ENCODE measurements at regions not wholly inside any gene's neighbourhood (a gene's known extent, or its start where the extent isn't known, plus 50 kb on each side); places are given as distances from the start of the nearest gene placed in this dataset.
"Not testable (repeated sequence)": the region's sequence is repeated elsewhere in the genome, so short reads cannot be mapped to it uniquely, and the experiment has no call there.

DNA sequence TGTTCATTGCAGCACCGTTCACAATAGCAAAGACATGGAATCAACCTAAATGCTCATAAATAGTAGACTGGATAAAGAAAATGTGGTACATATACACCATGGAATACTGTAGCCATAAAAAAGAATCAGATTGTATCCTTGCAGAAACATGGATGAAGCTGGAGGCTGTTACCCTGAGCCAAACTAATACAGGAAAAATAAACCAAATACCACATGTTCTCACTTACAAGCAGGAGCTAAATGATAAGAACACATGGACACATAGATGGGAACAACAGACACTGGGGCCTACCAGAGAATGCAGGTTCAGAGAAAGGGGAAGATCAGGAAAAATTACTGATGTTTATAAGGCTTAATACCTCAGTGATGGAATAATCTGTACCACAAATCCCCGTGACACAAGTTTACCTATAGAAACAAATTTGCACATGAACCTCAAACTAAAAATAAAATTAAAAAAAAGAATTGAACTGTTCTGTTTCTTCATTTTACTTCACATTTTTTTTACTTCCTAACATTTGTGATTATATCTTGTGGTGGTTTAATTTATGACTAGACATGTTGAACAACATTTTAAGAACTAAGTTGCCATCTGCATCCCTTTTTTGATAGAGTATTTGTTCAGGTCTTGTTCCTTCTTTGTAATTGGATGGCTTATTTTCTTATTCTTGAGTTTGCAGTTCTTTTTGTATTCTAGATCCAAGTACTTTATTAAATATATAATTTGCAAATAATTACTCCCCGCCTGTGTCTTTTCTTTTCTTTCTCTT lies 835.2 kb downstream of the FSCB start:
- H3K27ac Mint-ChIP-seq: no peak overlapping the region
- H3K9me3 Mint-ChIP-seq (ENCODE audit: low read depth): peaks cover 16% of the 10 kb centered on the region
- CTCF ChIA-PET: no interaction called here
- no peaks in the 10 kb centered on the region for H3K36me3 Mint-ChIP-seq
- H3K27me3 Mint-ChIP-seq: no peaks in the 10 kb centered on the region
- H3K4me1 Mint-ChIP-seq: no peaks in the 10 kb centered on the region
- DNase-seq (no peak), ATAC-seq (no peak)
- H3K4me3 Mint-ChIP-seq: no peak overlapping the region

DNA sequence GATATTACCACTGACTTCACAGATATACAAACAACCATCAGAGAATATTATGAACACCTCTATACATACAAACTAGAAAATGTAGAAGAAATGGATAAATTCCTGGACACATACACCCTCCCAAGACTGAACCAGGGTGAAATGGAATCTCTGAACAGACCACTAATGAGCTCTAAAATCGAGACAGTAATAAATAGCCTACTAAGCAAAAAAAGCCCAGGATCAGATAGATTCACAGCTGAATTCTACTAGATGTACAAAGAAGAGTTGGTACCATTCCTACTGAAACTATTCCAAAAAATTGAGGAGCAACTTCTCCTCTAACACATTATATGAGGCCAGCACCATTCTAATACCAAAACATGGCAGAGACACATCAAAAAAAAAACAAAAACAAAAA lies 837.7 kb downstream of the FSCB start:
- Mint-ChIP-seq H3K9me3 (ENCODE audit: low read depth) (peaks cover 16% of the 10 kb centered on the region), H3K4me3 (no peak overlapping the region), H3K4me1 (no peaks in the 10 kb centered on the region), H3K36me3 (no peaks in the 10 kb centered on the region), H3K27me3 (no peaks in the 10 kb centered on the region), H3K27ac (no peak overlapping the region)
- CTCF ChIA-PET: no interaction called here
- no peak for DNase-seq
- ATAC-seq: no peak

DNA sequence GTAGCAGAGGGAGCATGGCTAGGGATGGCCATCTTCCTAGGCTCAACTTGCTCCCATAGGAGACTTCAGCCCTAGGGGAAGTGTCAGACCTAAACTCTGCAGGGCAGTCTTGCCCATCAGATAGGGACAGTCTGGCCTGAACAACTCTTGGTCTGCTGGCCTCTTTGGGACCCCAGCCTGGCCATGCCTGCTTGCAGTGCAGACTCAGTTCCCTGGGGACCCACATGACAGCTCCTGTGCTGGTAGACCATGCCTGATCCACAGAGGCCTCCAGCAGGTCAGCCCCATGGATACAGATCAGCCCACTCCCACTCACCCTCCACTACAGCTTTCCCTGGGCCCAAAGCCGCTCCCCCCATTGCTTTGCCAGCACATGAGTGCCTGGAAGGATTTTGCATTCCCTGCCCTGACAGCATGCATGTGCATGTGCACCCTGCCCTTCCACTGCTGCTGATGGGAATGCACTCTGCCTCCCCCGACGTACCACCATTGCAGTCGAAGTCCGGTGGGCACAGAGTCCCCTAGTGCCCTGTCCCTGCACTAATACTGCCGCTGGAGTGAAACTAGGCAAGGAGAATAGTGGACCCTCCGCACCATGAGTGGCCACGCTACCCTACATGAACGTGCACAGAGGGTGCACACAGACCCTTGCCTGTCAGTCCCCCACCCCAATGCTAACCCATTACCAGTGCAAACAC lies 841.4 kb downstream of the FSCB start:
- ATAC-seq: no peak
- peaks cover 14% of the 10 kb centered on the region for H3K9me3 Mint-ChIP-seq (ENCODE audit: low read depth)
- no peaks in the 10 kb centered on the region for H3K36me3 Mint-ChIP-seq
- no peak overlapping the region for H3K27ac Mint-ChIP-seq
- no peak overlapping the region for H3K4me3 Mint-ChIP-seq
- CTCF ChIA-PET: no interaction called here
- H3K4me1 Mint-ChIP-seq: no peaks in the 10 kb centered on the region
- no peaks in the 10 kb centered on the region for H3K27me3 Mint-ChIP-seq
- DNase-seq: no peak

DNA sequence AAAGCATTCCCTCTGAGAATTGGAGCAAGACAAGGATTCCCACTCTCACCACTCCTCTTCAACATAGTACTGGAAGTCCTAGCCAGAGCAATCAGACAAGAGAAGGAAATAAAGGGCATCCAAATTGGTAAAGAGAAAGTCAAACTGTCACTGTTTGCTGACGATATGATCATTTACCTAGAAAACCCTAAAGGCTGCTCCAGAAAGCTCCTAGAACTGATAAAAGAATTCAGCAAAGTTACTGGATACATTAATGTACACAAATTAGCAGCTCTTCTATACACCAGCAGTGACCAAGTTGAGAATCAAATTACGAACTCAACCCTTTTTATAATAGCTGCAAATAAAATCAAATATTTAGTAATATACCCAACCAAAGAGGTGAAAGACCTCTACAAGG lies 851.9 kb downstream of the FSCB start:
- H3K4me1 Mint-ChIP-seq, H3K4me3 Mint-ChIP-seq, ATAC-seq, DNase-seq, CTCF ChIA-PET, H3K27me3 Mint-ChIP-seq, H3K27ac Mint-ChIP-seq, H3K36me3 Mint-ChIP-seq: not testable (repeated sequence)
- H3K9me3 Mint-ChIP-seq (ENCODE audit: low read depth): peaks cover 25% of the 10 kb centered on the region

DNA sequence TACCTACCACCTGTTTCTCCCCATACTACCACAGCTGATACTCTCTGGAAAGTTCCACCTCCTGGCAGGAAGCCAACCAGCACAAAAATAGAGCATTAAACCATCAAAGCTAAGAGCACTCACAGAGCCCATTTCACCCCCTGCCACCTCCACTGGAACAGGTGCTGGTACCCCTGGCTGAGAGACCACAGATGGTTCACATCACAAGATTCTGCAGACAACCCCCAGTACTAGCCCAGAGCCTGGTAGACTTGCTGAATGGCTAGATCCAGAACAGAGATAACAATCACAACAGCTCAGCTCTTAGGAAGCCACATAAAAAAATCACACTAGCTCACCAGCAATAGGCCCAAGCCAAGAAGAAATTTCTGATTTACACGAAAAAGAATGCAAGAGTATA lies 855.2 kb downstream of the FSCB start:
- DNase-seq (no peak), ATAC-seq (no peak)
- Mint-ChIP-seq H3K4me3 (no peak overlapping the region), H3K27ac (no peak overlapping the region), H3K4me1 (no peaks in the 10 kb centered on the region), H3K27me3 (no peaks in the 10 kb centered on the region), H3K36me3 (no peaks in the 10 kb centered on the region), H3K9me3 (ENCODE audit: low read depth) (peaks cover 25% of the 10 kb centered on the region)
- CTCF ChIA-PET: no interaction called here

DNA sequence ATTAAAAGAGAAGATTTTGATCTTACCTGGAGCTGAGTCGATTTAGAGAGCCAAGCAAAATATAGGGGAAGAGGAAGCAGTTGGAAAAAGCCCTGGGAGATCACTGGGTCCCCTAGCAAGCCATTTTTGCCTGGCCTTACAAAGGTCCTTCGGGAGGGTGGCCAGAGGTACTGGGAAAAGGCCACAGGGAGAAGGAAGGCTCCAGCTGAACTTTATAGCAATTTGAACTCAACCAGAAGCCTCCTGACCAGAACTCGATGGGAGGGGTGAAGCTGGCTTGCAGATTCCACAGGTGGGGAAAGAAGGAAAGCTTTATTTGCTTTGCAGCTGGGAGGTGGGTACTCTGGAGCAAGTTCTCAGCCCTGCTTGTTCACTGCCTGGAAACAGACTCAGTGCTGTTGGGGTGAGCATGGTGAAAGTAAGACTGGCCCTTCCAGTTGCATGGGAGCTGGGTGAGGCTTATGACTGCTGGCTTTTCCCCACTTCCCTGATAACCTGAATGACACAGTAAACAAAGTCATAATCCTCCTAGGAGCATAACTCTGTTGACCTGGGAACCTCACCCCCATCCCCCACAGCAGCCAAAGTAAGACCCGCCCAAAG lies 855.8 kb downstream of the FSCB start:
- DNase-seq (no peak), ATAC-seq (no peak)
- H3K4me3 Mint-ChIP-seq: no peak overlapping the region
- H3K27ac Mint-ChIP-seq: no peak overlapping the region
- no peaks in the 10 kb centered on the region for H3K27me3 Mint-ChIP-seq
- H3K9me3 Mint-ChIP-seq (ENCODE audit: low read depth): peaks cover 21% of the 10 kb centered on the region
- CTCF ChIA-PET: no interaction called here
- H3K36me3 Mint-ChIP-seq: no peaks in the 10 kb centered on the region
- H3K4me1 Mint-ChIP-seq: no peaks in the 10 kb centered on the region

DNA sequence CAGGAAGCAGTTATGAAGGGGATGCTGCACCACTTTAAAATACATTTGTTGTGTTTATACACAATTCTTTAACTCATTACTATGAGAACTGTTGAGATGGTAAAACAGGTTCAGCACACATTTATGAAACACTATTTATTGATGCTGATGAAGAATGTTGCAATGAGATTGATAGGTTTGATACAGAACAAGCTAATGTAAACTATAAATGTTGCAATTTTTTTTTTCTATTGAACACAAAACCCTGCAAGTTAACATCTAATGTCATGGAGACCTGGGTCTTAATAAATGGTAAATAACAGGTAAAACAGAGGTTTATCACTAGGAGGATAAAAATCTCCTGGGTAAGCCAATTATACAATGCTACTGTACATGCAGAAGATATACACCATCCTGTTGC lies 857.6 kb downstream of the FSCB start:
- no peak overlapping the region for H3K27ac Mint-ChIP-seq
- no peak for ATAC-seq
- H3K9me3 Mint-ChIP-seq (ENCODE audit: low read depth): peaks cover 22% of the 10 kb centered on the region
- no peak overlapping the region for H3K4me3 Mint-ChIP-seq
- no peaks in the 10 kb centered on the region for H3K4me1 Mint-ChIP-seq
- no peaks in the 10 kb centered on the region for H3K27me3 Mint-ChIP-seq
- no peak for DNase-seq
- CTCF ChIA-PET: no interaction called here
- H3K36me3 Mint-ChIP-seq: no peaks in the 10 kb centered on the region

DNA sequence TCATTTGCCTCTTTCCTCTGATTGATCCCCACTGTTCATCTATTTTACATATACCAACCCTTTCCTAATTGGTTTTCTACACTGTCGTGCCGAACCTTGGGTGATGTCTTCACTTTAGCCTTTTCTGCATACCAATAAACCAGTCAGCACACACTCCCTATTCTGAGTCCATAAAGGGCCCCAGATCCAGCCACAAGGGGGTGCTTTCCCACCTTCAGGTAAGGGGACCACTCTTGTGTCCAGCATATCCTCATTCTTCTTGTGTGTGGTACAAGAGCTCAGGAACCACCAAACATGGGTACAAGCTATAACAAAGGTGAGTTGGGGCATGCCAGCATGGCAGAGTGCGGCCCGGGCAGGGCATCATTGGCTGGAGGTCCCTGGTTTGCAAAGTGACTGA lies 859.8 kb downstream of the FSCB start:
- no peak for ATAC-seq
- DNase-seq: no peak
- Mint-ChIP-seq H3K9me3 (ENCODE audit: low read depth) (peaks cover 12% of the 10 kb centered on the region), H3K27ac (no peak overlapping the region), H3K36me3 (no peaks in the 10 kb centered on the region), H3K27me3 (no peaks in the 10 kb centered on the region), H3K4me1 (no peaks in the 10 kb centered on the region), H3K4me3 (no peak overlapping the region)
- CTCF ChIA-PET: no interaction called here

DNA sequence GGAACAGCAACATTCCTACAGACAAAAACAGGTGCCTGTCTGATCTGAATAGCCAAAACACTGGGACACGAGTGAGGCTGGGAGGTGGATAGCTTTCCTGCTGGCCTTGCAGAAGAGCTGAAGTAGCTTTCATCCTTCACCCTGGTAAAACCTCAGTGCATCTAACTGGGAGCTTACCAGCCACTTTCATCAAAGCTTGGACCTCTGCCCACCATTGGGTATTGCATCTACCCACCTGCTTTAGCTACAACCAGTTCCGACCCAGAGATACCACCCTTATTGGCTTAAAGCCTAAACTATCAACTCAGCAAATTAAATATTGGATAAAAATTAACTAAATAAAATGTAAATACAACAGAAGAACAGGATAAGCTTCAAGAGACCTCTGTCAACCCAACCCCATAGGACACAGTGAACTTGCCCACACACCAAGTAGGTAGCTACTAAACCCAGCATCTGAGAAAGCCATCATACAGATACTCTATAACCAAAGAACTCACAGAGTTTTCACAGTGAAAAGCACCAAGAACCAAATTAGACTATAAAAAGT lies 866.3 kb downstream of the FSCB start:
- Mint-ChIP-seq H3K27me3 (no peaks in the 10 kb centered on the region), H3K4me3 (no peak overlapping the region), H3K4me1 (no peaks in the 10 kb centered on the region), H3K27ac (no peak overlapping the region), H3K9me3 (ENCODE audit: low read depth) (peaks cover 6% of the 10 kb centered on the region), H3K36me3 (no peaks in the 10 kb centered on the region)
- CTCF ChIA-PET: no interaction called here
- ATAC-seq (no peak), DNase-seq (no peak)

DNA sequence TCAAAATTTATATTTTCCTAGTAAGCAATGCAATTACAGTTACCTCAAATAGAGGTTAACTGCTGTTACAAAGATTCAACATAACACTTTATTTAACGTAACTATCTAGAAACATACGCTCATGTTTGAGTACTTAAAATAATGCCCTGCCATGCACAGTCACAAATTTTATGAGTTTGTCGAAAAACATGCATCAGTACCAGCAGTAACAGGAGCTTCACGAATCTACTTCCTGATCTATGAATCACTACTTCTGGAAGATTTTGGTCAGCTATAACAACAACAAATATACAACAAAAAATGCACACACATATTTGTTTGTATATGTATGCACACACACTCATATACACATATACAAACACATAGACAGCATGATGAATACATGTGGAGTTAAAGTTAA lies 881.8 kb downstream of the FSCB start:
- Mint-ChIP-seq H3K36me3 (no peaks in the 10 kb centered on the region), H3K27me3 (no peaks in the 10 kb centered on the region), H3K27ac (no peak overlapping the region), H3K9me3 (ENCODE audit: low read depth) (peaks cover 9% of the 10 kb centered on the region), H3K4me3 (no peak overlapping the region), H3K4me1 (no peaks in the 10 kb centered on the region)
- CTCF ChIA-PET: no interaction called here
- no peak for DNase-seq
- no peak for ATAC-seq

DNA sequence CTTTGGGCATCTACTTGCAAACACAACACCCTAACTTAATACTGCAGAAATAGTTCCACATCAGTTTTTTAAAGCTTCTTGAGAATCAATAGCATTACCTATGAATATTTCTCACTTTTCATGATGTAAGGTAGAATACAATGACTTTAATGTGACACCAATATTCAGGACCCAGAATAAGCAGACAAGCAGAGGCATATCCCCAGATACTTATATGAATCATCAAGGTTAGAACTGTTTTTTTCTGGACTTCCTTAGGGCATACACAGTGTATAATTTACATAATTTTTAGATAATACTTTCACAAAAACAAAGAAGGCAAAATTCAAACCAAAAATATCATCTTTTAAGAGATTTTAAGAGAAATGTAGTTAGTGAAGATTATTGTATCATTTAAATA lies 885.8 kb downstream of the FSCB start:
- Mint-ChIP-seq H3K4me3 (no peak overlapping the region), H3K4me1 (no peaks in the 10 kb centered on the region), H3K27me3 (no peaks in the 10 kb centered on the region), H3K36me3 (no peaks in the 10 kb centered on the region), H3K27ac (no peak overlapping the region), H3K9me3 (ENCODE audit: low read depth) (peaks cover 6% of the 10 kb centered on the region)
- CTCF ChIA-PET: no interaction called here
- no peak for DNase-seq
- no peak for ATAC-seq

DNA sequence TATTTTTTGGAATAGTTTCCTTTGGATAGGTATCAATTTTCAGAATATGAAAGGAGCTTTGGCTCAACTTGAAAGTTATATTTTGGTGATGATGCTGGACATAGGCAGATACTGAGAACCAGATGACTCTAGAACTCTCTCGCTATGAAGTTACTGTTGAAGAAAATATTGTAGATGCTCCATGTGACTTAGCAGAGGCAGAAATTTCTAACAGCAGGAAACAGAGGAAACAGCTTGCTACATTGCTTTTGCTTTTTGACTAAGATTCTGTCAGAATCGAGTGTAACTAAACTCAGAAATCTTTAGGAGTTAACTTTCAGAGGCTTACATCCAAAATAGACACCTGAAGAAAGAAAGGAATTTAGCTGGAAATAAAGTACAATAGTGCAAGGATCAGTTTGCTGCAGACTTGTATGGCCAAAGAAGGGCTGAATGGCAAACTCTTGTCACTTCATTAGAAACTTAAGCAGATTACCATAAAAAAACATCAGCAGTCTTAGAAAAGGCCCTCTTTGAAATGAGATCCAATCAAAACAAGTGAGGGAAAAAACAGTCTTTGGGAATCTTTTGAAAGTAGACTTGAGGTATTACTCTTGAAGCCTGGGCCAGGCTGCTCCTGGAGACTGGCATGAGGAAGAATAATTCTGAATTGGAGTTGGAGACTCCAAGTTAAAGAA lies 911.8 kb downstream of the FSCB start:
- H3K9me3 Mint-ChIP-seq (ENCODE audit: low read depth): peaks cover 11% of the 10 kb centered on the region
- no peaks in the 10 kb centered on the region for H3K27me3 Mint-ChIP-seq
- H3K27ac Mint-ChIP-seq: no peak overlapping the region
- DNase-seq (no peak), ATAC-seq (no peak)
- H3K4me3 Mint-ChIP-seq: no peak overlapping the region
- CTCF ChIA-PET: no interaction called here
- no peaks in the 10 kb centered on the region for H3K4me1 Mint-ChIP-seq
- H3K36me3 Mint-ChIP-seq: no peaks in the 10 kb centered on the region

DNA sequence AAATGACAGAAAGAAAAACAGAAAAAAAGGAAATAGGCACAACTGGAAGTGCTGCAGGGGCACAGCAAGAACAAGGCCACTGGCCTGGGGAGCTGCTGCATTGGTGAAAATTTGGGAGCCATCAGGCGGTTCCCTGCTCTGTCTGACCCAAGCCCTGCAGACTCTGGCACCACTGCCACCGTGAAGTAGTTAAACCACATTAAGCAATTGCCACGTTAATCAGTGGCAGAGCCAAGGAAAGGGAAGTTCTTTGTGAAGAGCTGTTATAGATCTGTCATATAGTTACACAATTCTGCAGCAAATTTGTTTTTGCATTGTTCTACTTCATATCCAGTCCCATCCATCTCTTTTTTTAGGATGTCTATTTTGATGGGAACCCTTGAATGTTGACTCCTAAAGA lies 915.3 kb downstream of the FSCB start:
- no peaks in the 10 kb centered on the region for H3K36me3 Mint-ChIP-seq
- no peak overlapping the region for H3K27ac Mint-ChIP-seq
- no peaks in the 10 kb centered on the region for H3K4me1 Mint-ChIP-seq
- peaks cover 8% of the 10 kb centered on the region for H3K9me3 Mint-ChIP-seq (ENCODE audit: low read depth)
- no peak for DNase-seq
- no peak overlapping the region for H3K4me3 Mint-ChIP-seq
- CTCF ChIA-PET: no interaction called here
- ATAC-seq: no peak
- no peaks in the 10 kb centered on the region for H3K27me3 Mint-ChIP-seq

DNA sequence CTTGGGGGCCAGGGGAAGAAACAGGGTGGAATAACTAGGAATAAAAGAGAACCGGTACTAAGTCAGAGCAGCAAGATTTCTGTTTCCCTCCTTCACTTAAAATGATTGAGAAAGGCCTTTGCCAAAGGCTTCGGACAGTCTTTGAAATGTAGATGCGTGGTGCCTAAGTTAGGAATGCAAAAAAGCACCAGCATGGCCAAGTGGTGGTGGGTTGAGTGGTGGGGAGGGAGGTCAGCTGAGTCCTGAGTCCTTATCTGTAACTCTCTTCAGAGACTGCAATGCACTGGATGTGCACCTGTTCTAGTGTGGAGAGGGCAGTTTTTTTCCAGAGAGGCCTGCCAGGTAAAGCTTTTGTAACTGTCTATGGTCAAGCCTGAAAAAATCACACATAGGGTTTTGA lies 919.9 kb downstream of the FSCB start:
- no peak for ATAC-seq
- no peak for DNase-seq
- no peaks in the 10 kb centered on the region for H3K27me3 Mint-ChIP-seq
- no peak overlapping the region for H3K4me3 Mint-ChIP-seq
- no peaks in the 10 kb centered on the region for H3K36me3 Mint-ChIP-seq
- CTCF ChIA-PET: no interaction called here
- no peaks in the 10 kb centered on the region for H3K4me1 Mint-ChIP-seq
- H3K9me3 Mint-ChIP-seq (ENCODE audit: low read depth): peaks cover 3% of the 10 kb centered on the region
- no peak overlapping the region for H3K27ac Mint-ChIP-seq
